Lung (tissue), 11 donors: ENCODE measurements at regions not wholly inside any gene's neighbourhood (a gene's known extent, or its start where the extent isn't known, plus 50 kb on each side); places are given as distances from the start of the nearest gene placed in this dataset.

Experiments
- ATAC-seq: fragments of 200-7000 bp; cut with Tn5 transposase; one replicate; pipeline ENCODE4 v1.9.1; 2020; ENCODE audit warnings: moderate number of reproducible peaks; ENCODE audit not compliant: insufficient read depth, low FRiP score
- DNase-seq, 3 donors: peaks; one replicate each; pipeline ENCODE4 v3.0.0-alpha.2; 2013 to 2017
- H3K27ac ChIP-seq, 2 donors: one replicate each; pipeline ENCODE4 v1.5.1; 2013; ENCODE audit warnings: mild to moderate bottlenecking in 2 of 2, moderate library complexity in 2 of 2, control low read depth in 1 of 2, inconsistent platforms in 1 of 2, low read depth in 1 of 2, low read length in 1 of 2
- H3K27me3 ChIP-seq, 3 donors: one replicate each; pipeline ENCODE4 v1.5.1; 2013; ENCODE audit warnings: low read length in 2 of 3; ENCODE audit not compliant: control insufficient read depth in 3 of 3, insufficient read depth in 3 of 3
- H3K36me3 ChIP-seq, 4 donors: one replicate each; pipeline ENCODE4 v1.5.1; 2013; ENCODE audit warnings: low read length in 4 of 4, mild to moderate bottlenecking in 1 of 4, moderate library complexity in 1 of 4; ENCODE audit not compliant: control insufficient read depth in 4 of 4, insufficient read depth in 4 of 4
- H3K4me1 ChIP-seq, 5 donors: one replicate each; pipeline ENCODE4 v1.5.1; 2013; ENCODE audit warnings: low read length in 5 of 5, mild to moderate bottlenecking in 2 of 5, moderate library complexity in 1 of 5; ENCODE audit not compliant: control insufficient read depth in 5 of 5, insufficient read depth in 5 of 5
- H3K4me3 ChIP-seq: one replicate; pipeline ENCODE4 v1.5.1; 2013; ENCODE audit warnings: mild to moderate bottlenecking, control low read depth, moderate library complexity
- H3K9ac ChIP-seq, 2 donors: one replicate each; pipeline ENCODE4 v1.5.1; 2013; ENCODE audit warnings: low read length in 2 of 2, control low read depth in 1 of 2; ENCODE audit not compliant: insufficient read depth in 1 of 2
- H3K9me3 ChIP-seq, 4 donors: one replicate each; pipeline ENCODE4 v1.5.1; 2013; ENCODE audit warnings: low read length in 3 of 4, mild to moderate bottlenecking in 1 of 4, moderate library complexity in 1 of 4; ENCODE audit not compliant: control insufficient read depth in 4 of 4, insufficient read depth in 3 of 4
- CTCF ChIP-seq: IDR thresholded peaks from 2 replicates; pipeline ENCODE4 v1.5.1; 2012; ENCODE audit warnings: mild to moderate bottlenecking; ENCODE audit errors: control extremely low read depth, extremely low read depth
- WGBS, 2 donors: extraction: QIAGEN DNeasy Blood & Tissue Kit; methylation state at CpG; one replicate each; pipeline ENCODE4 v1.1.7; 2013; 5-methylcytosine and 5-hydroxymethylcytosine counted together
- donor health status: control.
- donor health status: control.
- donor health status: Bipolar disorder and iron deficiency.
- donor health status: healthy.
- donor health status: DM: yes; HTN: yes; CAD: no.

GRCh38 chr5:30197662-30198061, 995.8 kb upstream of the CDH6 start:
- DNase-seq = no peak
- H3K27me3 ChIP-seq = no peaks in the 10 kb centered on the region
- peaks cover 0 to 4% (median 0%) of the 10 kb centered on the region in 4 donors for H3K9me3 ChIP-seq
- no peak for ATAC-seq
- 89 to 96% methylated on average over 3 of the region's 3 CpGs for WGBS, 2 donors
- no peak overlapping the region for H3K27ac ChIP-seq
- no peak overlapping the region for H3K4me3 ChIP-seq
- TF ChIP-seq CTCF = no peak
- no peaks in the 10 kb centered on the region for H3K4me1 ChIP-seq
- H3K9ac ChIP-seq = no peak overlapping the region
- no peaks in the 10 kb centered on the region for H3K36me3 ChIP-seq

- 60 to 64% methylated on average over 2 of the region's 2 CpGs for WGBS, 2 donors
- no peak overlapping the region for H3K9ac ChIP-seq
- H3K4me1 ChIP-seq = no peaks in the 10 kb centered on the region
- peaks cover 0 to 4% (median 0%) of the 10 kb centered on the region in 4 donors for H3K9me3 ChIP-seq
- no peak overlapping the region for H3K4me3 ChIP-seq
- no peak overlapping the region for H3K27ac ChIP-seq
- DNase-seq (no peak), ATAC-seq (no peak)
- no peaks in the 10 kb centered on the region for H3K36me3 ChIP-seq
- TF ChIP-seq CTCF = no peak
- H3K27me3 ChIP-seq = no peaks in the 10 kb centered on the region
Observed at GRCh38 chr5:30195036-30195435, 998.5 kb upstream of the CDH6 start.

GRCh38 chr5:30194595-30194994, 998.9 kb upstream of the CDH6 start:
- H3K36me3 ChIP-seq = no peaks in the 10 kb centered on the region
- no peak for ATAC-seq
- no peak overlapping the region for H3K27ac ChIP-seq
- TF ChIP-seq CTCF = no peak
- no peak for DNase-seq
- peaks cover 0 to 4% (median 0%) of the 10 kb centered on the region in 4 donors for H3K9me3 ChIP-seq
- H3K27me3 ChIP-seq = no peaks in the 10 kb centered on the region
- H3K9ac ChIP-seq = no peak overlapping the region
- H3K4me1 ChIP-seq = no peaks in the 10 kb centered on the region
- 46 to 71% methylated on average over 5 of the region's 5 CpGs for WGBS, 2 donors
- no peak overlapping the region for H3K4me3 ChIP-seq

- Histone ChIP-seq H3K27me3 (no peaks in the 10 kb centered on the region), H3K9me3 (no peaks in the 10 kb centered on the region), H3K36me3 (no peaks in the 10 kb centered on the region), H3K4me1 (no peaks in the 10 kb centered on the region), H3K27ac (no peak overlapping the region), H3K4me3 (no peak overlapping the region), H3K9ac (no peak overlapping the region)
- WGBS, 2 donors = 85% methylated on average over 7 of the region's 7 CpGs
- no peak for DNase-seq
- TF ChIP-seq CTCF = no peak
- ATAC-seq = no peak
Observed at GRCh38 chr5:30183795-30184194, 1009.7 kb upstream of the CDH6 start.
